Retinal pigment epithelial cell (primary cell): ENCODE measurements at regions not wholly inside any gene's neighbourhood (a gene's known extent, or its start where the extent isn't known, plus 50 kb on each side); places are given as distances from the start of the nearest gene placed in this dataset.
"Not testable (repeated sequence)": the region's sequence is repeated elsewhere in the genome, so short reads cannot be mapped to it uniquely, and the experiment has no call there.

Source experiments
- DNase-seq: peaks from one replicate; pipeline ENCODE4 v3.0.0-alpha.2; 2010; ENCODE audit warnings: low read depth
- H3K4me3 ChIP-seq: 2 replicates; pipeline ENCODE4 v1.5.1; 2011; ENCODE audit warnings: mild to moderate bottlenecking, low read length, control low read depth, moderate library complexity
- CTCF ChIP-seq: conservative IDR thresholded peaks from 2 replicates; pipeline ENCODE4 v1.5.1; 2011; ENCODE audit warnings: low read depth, low read length, control low read depth, inconsistent platforms

DNA sequence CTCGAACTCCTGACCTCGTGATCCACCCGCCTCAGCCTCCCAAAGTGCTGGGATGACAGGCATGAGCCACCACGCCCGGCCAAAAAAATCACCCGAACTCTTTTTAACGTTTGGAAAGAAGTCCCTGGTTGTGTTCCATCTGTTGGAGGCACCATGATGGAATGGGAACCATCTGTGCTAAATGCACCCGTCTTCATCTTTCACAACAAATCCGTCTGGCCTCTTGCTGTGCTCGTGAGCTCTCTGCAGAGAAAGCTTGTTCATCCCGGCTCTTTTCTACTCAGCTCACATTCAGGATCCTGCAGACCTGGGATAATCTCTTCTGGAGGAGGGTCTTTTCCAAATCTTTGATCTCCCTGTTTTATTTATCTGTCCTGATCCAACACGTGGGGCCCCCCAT lies 188.8 kb downstream of the CRLF2 start:
- TF ChIP-seq CTCF, result no peak
- DNase-seq, result no peak
- no peak overlapping the region for H3K4me3 ChIP-seq

- H3K4me3 ChIP-seq, DNase-seq: not testable (repeated sequence)
Measured at GRCh38 chrX:1021314-1021993, 191.0 kb downstream of the CRLF2 start.

GRCh38 chrX:1020634-1021166 lies 191.7 kb downstream of the CRLF2 start:
- DNase-seq, result no peak
- no peak for TF ChIP-seq CTCF
- no peak overlapping the region for H3K4me3 ChIP-seq

- DNase-seq, H3K4me3 ChIP-seq: not testable (repeated sequence)
Measured at GRCh38 chrX:1016926-1017325, 195.5 kb downstream of the CRLF2 start.

DNA sequence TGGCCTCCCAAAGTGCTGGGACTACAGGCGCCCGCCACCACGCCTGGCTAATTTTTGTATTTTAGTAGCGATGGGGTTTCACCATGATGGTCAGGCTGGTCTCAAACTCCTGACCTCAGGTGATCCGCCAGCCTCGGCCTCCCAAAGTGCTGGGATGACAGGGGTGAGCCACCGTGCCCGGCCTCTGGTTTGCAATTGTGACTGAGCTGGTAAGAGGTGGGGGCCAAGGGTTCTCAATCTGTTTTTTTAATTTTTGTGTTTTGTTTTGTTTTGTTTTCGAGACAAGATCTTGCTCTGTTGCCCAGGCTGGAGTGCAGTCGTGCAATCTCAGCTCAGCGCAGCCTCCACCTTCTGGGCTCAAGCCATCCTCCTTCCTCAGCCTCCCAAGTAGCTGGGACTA lies 196.2 kb downstream of the CRLF2 start:
- not testable (repeated sequence) for DNase-seq

GRCh38 chrX:1012678-1013300 lies 199.7 kb downstream of the CRLF2 start:
- DNase-seq, result no peak
- H3K4me3 ChIP-seq, result no peak overlapping the region
- no peak for TF ChIP-seq CTCF

More for the DNA sequence above, 196.2 kb downstream of the CRLF2 start:
- H3K4me3 ChIP-seq, result not testable (repeated sequence)

DNA sequence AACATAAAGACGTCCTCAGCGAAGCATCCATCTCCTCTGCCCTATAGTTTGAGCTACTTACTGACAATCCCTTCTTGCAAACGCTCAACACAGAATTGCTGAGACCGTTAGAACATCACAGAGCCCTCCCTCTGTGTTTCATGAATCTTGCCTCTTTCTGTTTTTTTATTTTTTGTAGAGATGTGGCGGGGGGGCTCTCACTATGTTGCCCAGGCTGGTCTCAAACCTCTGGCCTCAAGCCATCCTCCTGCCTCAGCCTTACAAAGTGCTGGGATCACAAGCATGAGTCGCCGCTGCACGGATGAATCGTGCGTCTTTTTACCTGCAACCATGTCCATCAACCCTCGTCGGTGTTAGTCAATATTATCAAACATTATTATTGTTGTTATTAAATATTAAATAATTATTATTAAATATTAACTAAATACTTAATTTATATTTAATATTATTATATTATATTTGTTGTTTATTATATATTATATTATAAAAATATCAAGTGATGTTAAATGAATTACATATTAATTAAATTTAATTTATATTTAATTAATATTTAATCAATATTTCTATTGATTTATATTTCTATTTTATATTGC lies 200.7 kb downstream of the CRLF2 start:
- DNase-seq, result no peak
- TF ChIP-seq CTCF, result no peak
- H3K4me3 ChIP-seq, result no peak overlapping the region

- no peak for TF ChIP-seq CTCF
- no peak for DNase-seq
- H3K4me3 ChIP-seq, result no peak overlapping the region
Measured at GRCh38 chrX:1009771-1010170, 202.7 kb downstream of the CRLF2 start.
